ENCODE measurements at regions not wholly inside any gene's neighbourhood (a gene's known extent, or its start where the extent isn't known, plus 50 kb on each side); places are given as distances from the start of the nearest gene placed in this dataset.

- intact Hi-C loops (cut with micrococcal nuclease; ENCODE audit: unreplicated experiment) = no loop called here
- H3K4me2 ChIP-seq (ENCODE audit: control insufficient read depth, insufficient read depth) = no peak overlapping the region
- no peaks in the 10 kb centered on the region; a peak in 1 of 4 replicates for H3K27me3 ChIP-seq (replicated peaks in 1 of 2; ENCODE audit: control insufficient read depth in 2 of 2, insufficient read depth in 2 of 2, low read length in 1 of 2)
- H3K9me3 ChIP-seq (replicated peaks; ENCODE audit: control insufficient read depth, insufficient read depth, low read length) = no peaks in the 10 kb centered on the region
- no peaks in the 10 kb centered on the region for H4K20me1 ChIP-seq (ENCODE audit: control insufficient read depth, insufficient read depth)
- H3K9ac ChIP-seq (ENCODE audit: control insufficient read depth, insufficient read depth, low read length) = no peak overlapping the region
- H3K27ac ChIP-seq (ENCODE audit: control insufficient read depth, insufficient read depth) = no peak overlapping the region
- no peak overlapping the region for H2AFZ ChIP-seq (ENCODE audit: control insufficient read depth, low read depth, low read length)
- TF ChIP-seq NFYA (IDR thresholded peaks at IDR 0.05; ENCODE audit: borderline replicate concordance, low read depth, low read length) (no peak), PBX3 (IDR thresholded peaks at IDR 0.05; ENCODE audit: insufficient replicate concordance, low read depth, low read length) (no peak), MYC (IDR thresholded peaks at IDR 0.05; ENCODE audit: insufficient read depth, insufficient read length, insufficient replicate concordance, low read length, severe bottlenecking) (no peak), NRF1 (conservative IDR thresholded peaks at IDR 0.05; ENCODE audit: low read depth, low read length) (no peak), MTA3 (IDR thresholded peaks at IDR 0.05; ENCODE audit: borderline replicate concordance, low read length) (no peak), FOXM1 (IDR thresholded peaks at IDR 0.05; ENCODE audit: low read depth, low read length) (no peak), ZNF217 (IDR thresholded peaks at IDR 0.05) (no peak), FOXK2 (IDR thresholded peaks at IDR 0.05) (no peak)
- no peak for DNase-seq (ENCODE audit: low read depth, low spot score)
- WGBS (ENCODE audit: insufficient coverage, insufficient replicate concordance, low lambda C conversion rate, missing lambda C conversion rate) = 58% methylated on average over 1 of the region's 1 CpG
- CTCF ChIA-PET = interaction anchor here (1.2 kb wide), 2 partner anchors 13 to 540 kb away, joined by 3 read pairs; no protein-coding TSS in a partner anchor
- H3K4me1 ChIP-seq (ENCODE audit: control insufficient read depth, insufficient read depth, low read length) = no peaks in the 10 kb centered on the region
- RAD21 ChIA-PET (ENCODE audit: unreplicated experiment) = no interaction called here
- no peak overlapping the region for H3K4me3 ChIP-seq
- no peaks in the 10 kb centered on the region for H3K36me3 ChIP-seq (ENCODE audit: control insufficient read depth in 2 of 2, insufficient read depth in 2 of 2, low read length in 1 of 2)
- no peaks in the 10 kb centered on the region for H3K79me2 ChIP-seq (ENCODE audit: control insufficient read depth, insufficient read depth, low read length)
- POLR2A ChIA-PET = no interaction called here
- FAIRE-seq = no peak
- no peak for ATAC-seq
- SMC1A ChIA-PET (ENCODE audit: uncharacterized antibody, unreplicated experiment) = interaction anchor here (0.6 to 1.3 kb wide), 2 partner anchors 574 to 737 kb away, joined by 3 read pairs; no protein-coding TSS in a partner anchor
- in situ Hi-C loops (cut with MboI) = no loop called here
- BruUV-seq (replicated peaks) = no TSS peak
Measured at GRCh38 chr5:130874861-130875417, 290.1 kb downstream of the HINT1 start.
